GM19025 (cell line): ENCODE measurements at regions not wholly inside any gene's neighbourhood (a gene's known extent, or its start where the extent isn't known, plus 50 kb on each side); places are given as distances from the start of the nearest gene placed in this dataset.
"Not testable (repeated sequence)": the region's sequence is repeated elsewhere in the genome, so short reads cannot be mapped to it uniquely, and the experiment has no call there.

Experiments
- ATAC-seq: cut with Tn5 transposase; IDR thresholded peaks from one replicate; pipeline ENCODE4 v1.9.1; 2021; ENCODE audit warnings: mild to moderate bottlenecking, low read depth, moderate library complexity; ENCODE audit not compliant: unreplicated experiment

GRCh38 chr10:63005246-63005645 lies 127.9 kb upstream of the NRBF2 start:
- no peak for ATAC-seq

GRCh38 chr10:63003816-63004453 lies 129.2 kb upstream of the NRBF2 start:
- ATAC-seq, result no peak

GRCh38 chr10:62996925-62997324 lies 136.2 kb upstream of the NRBF2 start:
- ATAC-seq, result no peak

GRCh38 chr10:62996516-62996915 lies 136.6 kb upstream of the NRBF2 start:
- no peak for ATAC-seq

- no peak for ATAC-seq
These were observed 140.0 kb upstream of the NRBF2 start for GRCh38 chr10:62993121-62993520.

GRCh38 chr10:62992145-62992721 lies 140.9 kb upstream of the NRBF2 start:
- peak; percentile 72 for ATAC-seq

GRCh38 chr10:62990126-62990525 lies 143.0 kb upstream of the NRBF2 start:
- no peak for ATAC-seq

- no peak for ATAC-seq
These were observed 147.1 kb upstream of the NRBF2 start for GRCh38 chr10:62985807-62986600.

- ATAC-seq, result no peak
These were observed 152.0 kb upstream of the NRBF2 start for GRCh38 chr10:62981096-62981495.

GRCh38 chr10:62980687-62981086 lies 152.4 kb upstream of the NRBF2 start:
- no peak for ATAC-seq

- ATAC-seq, result no peak
These were observed 153.2 kb upstream of the NRBF2 start for GRCh38 chr10:62979921-62980320.

GRCh38 chr10:62978482-62978881 lies 154.6 kb upstream of the NRBF2 start:
- no peak for ATAC-seq

GRCh38 chr10:62974795-62975194 lies 158.3 kb upstream of the NRBF2 start:
- not testable (repeated sequence) for ATAC-seq

- ATAC-seq, result no peak
These were observed 155.9 kb upstream of the EGR2 start for GRCh38 chr10:62972103-62972502.

GRCh38 chr10:62964026-62964425 lies 147.9 kb upstream of the EGR2 start:
- ATAC-seq, result no peak

GRCh38 chr10:62961951-62962523 lies 145.9 kb upstream of the EGR2 start:
- ATAC-seq, result no peak

- ATAC-seq, result no peak
These were observed 144.2 kb upstream of the EGR2 start for GRCh38 chr10:62960416-62960815.

- no peak for ATAC-seq
These were observed 143.4 kb upstream of the EGR2 start for GRCh38 chr10:62959553-62959952.

GRCh38 chr10:62958980-62959379 lies 142.8 kb upstream of the EGR2 start:
- ATAC-seq, result no peak

- ATAC-seq, result no peak
These were observed 130.1 kb upstream of the EGR2 start for GRCh38 chr10:62946278-62946677.

GRCh38 chr10:62939698-62940097 lies 123.5 kb upstream of the EGR2 start:
- ATAC-seq, result no peak
